Endodermal cell (in vitro differentiated cells): ENCODE measurements at regions not wholly inside any gene's neighbourhood (a gene's known extent, or its start where the extent isn't known, plus 50 kb on each side); places are given as distances from the start of the nearest gene placed in this dataset.

ENCODE experiments used
- DNase-seq: peaks from one replicate; pipeline ENCODE4 v3.0.0-alpha.2; 2017
- H3K27ac ChIP-seq: 2 replicates; pipeline ENCODE4 v1.5.1; 2013; ENCODE audit warnings: mild to moderate bottlenecking, low read depth, low read length, moderate library complexity
- H3K27me3 ChIP-seq: 2 replicates; pipeline ENCODE4 v1.6.1; 2013; ENCODE audit warnings: mild to moderate bottlenecking, low read length, moderate library complexity; ENCODE audit not compliant: insufficient read depth, control insufficient read depth, poor library complexity, severe bottlenecking
- H3K36me3 ChIP-seq: 2 replicates; pipeline ENCODE4 v1.7.0; 2013; ENCODE audit warnings: mild to moderate bottlenecking, low read length, moderate library complexity; ENCODE audit not compliant: control insufficient read depth, insufficient read depth
- H3K4me1 ChIP-seq: one replicate; pipeline ENCODE4 v1.7.0; 2013; ENCODE audit warnings: low read length; ENCODE audit not compliant: control insufficient read depth, insufficient read depth
- H3K4me3 ChIP-seq: 2 replicates; pipeline ENCODE4 v1.5.1; 2013; ENCODE audit warnings: mild to moderate bottlenecking, low read length, moderate library complexity
- H3K9ac ChIP-seq: 2 replicates; pipeline ENCODE4 v1.6.1; 2013; ENCODE audit warnings: mild to moderate bottlenecking, low read length, moderate library complexity; ENCODE audit not compliant: poor library complexity, severe bottlenecking; ENCODE audit errors: extremely low read depth
- H3K9me3 ChIP-seq: 2 replicates; pipeline ENCODE4 v1.6.1; 2013; ENCODE audit warnings: mild to moderate bottlenecking, low read length, moderate library complexity; ENCODE audit not compliant: control insufficient read depth
- H3K27ac Mint-ChIP-seq: 2 replicates; pipeline ENCODE4 v1.8.0; 2020; ENCODE audit warnings: mixed read lengths
- H3K27me3 Mint-ChIP-seq: 2 replicates; pipeline ENCODE4 v1.8.0; 2021; ENCODE audit warnings: mild to moderate bottlenecking, mixed read lengths; ENCODE audit not compliant: insufficient read depth
- H3K36me3 Mint-ChIP-seq: 2 replicates; pipeline ENCODE4 v1.8.0; 2020; ENCODE audit warnings: low read depth, mixed read lengths
- H3K4me1 Mint-ChIP-seq: 2 replicates; pipeline ENCODE4 v1.8.0; 2020; ENCODE audit warnings: mixed read lengths
- H3K4me3 Mint-ChIP-seq: 2 replicates; pipeline ENCODE4 v1.8.0; 2020; ENCODE audit warnings: mild to moderate bottlenecking, moderate library complexity, mixed read lengths
- H3K9me3 Mint-ChIP-seq: 2 replicates; pipeline ENCODE4 v1.8.0; 2020; ENCODE audit warnings: mild to moderate bottlenecking, mixed read lengths
- CTCF ChIP-seq: fragments of 200-600 bp; sonication (generic); conservative IDR thresholded peaks from 2 replicates; pipeline ENCODE4 v1.5.0; 2021; ENCODE audit warnings: antibody characterized with exemption, mild to moderate bottlenecking
- WGBS, 2 experiments: methylation state at CpG; one replicate each; pipeline versions ENCODE4 v1.1.5 to v1.1.7; 2013; ENCODE audit warnings: missing lambda C conversion rate in 2 of 2, mixed read lengths in 1 of 2; ENCODE audit not compliant: insufficient coverage in 1 of 2, insufficient read length in 1 of 2; 5-methylcytosine and 5-hydroxymethylcytosine counted together

DNA sequence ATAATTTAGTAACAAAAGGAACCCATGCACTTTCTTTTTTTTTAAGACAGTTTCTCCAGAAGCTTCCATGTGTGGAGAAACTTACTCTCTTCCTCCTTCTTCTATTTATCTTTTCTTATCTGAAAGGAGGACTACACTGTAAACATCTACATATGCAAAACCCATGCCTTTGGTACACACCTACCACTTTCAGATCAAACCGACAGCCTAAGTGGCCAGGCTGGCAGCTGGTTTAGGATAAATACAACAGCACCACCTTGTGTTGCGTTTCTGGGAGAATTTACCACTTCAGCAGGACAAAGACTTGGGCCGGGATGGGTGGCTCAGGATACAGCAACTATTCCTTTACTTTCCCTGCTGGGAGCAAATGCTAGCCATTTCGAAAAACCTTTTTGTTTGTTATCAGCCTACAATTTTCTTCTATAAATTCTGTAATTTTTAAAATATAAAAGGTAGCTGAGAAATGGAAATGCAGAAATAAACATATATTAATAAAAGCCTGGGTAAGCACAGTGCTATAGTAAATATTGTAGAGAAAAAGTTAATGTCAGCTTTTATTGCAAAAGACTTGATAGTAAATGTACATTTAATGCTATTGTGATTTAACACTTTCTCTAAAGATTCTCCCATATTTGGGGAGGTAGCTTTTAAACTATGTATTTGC lies 94.0 kb upstream of the RFC3 start:
- Mint-ChIP-seq H3K36me3 (no peaks in the 10 kb centered on the region), H3K4me3 (no peak overlapping the region), H3K9me3 (no peaks in the 10 kb centered on the region), H3K27me3 (peaks cover 10% of the 10 kb centered on the region), H3K4me1 (peaks cover 6% of the 10 kb centered on the region), H3K27ac (no peak overlapping the region)
- peak; percentile 91 for DNase-seq
- TF ChIP-seq CTCF = peak; percentile 90
- WGBS, 2 experiments = 0 to 2% methylated on average over 3 of the region's 4 CpGs
- H3K4me1 ChIP-seq = no peaks in the 10 kb centered on the region
- no peak overlapping the region for H3K27ac ChIP-seq
- H3K4me3 ChIP-seq = no peak overlapping the region
- H3K9me3 ChIP-seq = peaks cover 11% of the 10 kb centered on the region
- H3K36me3 ChIP-seq = no peaks in the 10 kb centered on the region
- H3K9ac ChIP-seq = no peak overlapping the region
- no peaks in the 10 kb centered on the region for H3K27me3 ChIP-seq

- no peak overlapping the region for H3K4me3 ChIP-seq
- no peak overlapping the region for H3K9ac ChIP-seq
- no peak for TF ChIP-seq CTCF
- peaks cover 6% of the 10 kb centered on the region for H3K4me1 Mint-ChIP-seq
- H3K36me3 ChIP-seq = no peaks in the 10 kb centered on the region
- H3K36me3 Mint-ChIP-seq = no peaks in the 10 kb centered on the region
- no peaks in the 10 kb centered on the region for H3K4me1 ChIP-seq
- no peaks in the 10 kb centered on the region for H3K9me3 Mint-ChIP-seq
- no peaks in the 10 kb centered on the region for H3K27me3 ChIP-seq
- peaks cover 10% of the 10 kb centered on the region for H3K27me3 Mint-ChIP-seq
- WGBS, 2 experiments = 91 to 93% methylated on average over 2 of the region's 2 CpGs
- DNase-seq = no peak
- H3K27ac Mint-ChIP-seq = no peak overlapping the region
- no peak overlapping the region for H3K27ac ChIP-seq
- no peak overlapping the region for H3K4me3 Mint-ChIP-seq
- peaks cover 4% of the 10 kb centered on the region for H3K9me3 ChIP-seq
These were observed 92.6 kb upstream of the RFC3 start for GRCh38 chr13:33725340-33725739.

- no peaks in the 10 kb centered on the region for H3K4me1 ChIP-seq
- Mint-ChIP-seq H3K36me3 (no peaks in the 10 kb centered on the region), H3K9me3 (no peaks in the 10 kb centered on the region), H3K4me1 (peaks cover 6% of the 10 kb centered on the region), H3K27me3 (peaks cover 2% of the 10 kb centered on the region), H3K27ac (no peak overlapping the region), H3K4me3 (no peak overlapping the region)
- H3K9ac ChIP-seq = no peak overlapping the region
- no peaks in the 10 kb centered on the region for H3K36me3 ChIP-seq
- WGBS, 2 experiments = 93 to 96% methylated on average over 2 of the region's 4 CpGs
- no peak for DNase-seq
- H3K9me3 ChIP-seq = no peaks in the 10 kb centered on the region
- H3K4me3 ChIP-seq = no peak overlapping the region
- no peaks in the 10 kb centered on the region for H3K27me3 ChIP-seq
- H3K27ac ChIP-seq = no peak overlapping the region
- TF ChIP-seq CTCF = no peak
These were observed 90.5 kb upstream of the RFC3 start for GRCh38 chr13:33727297-33728083.
